ENCODE measurements at regions not wholly inside any gene's neighbourhood (a gene's known extent, or its start where the extent isn't known, plus 50 kb on each side); places are given as distances from the start of the nearest gene placed in this dataset.

DNA sequence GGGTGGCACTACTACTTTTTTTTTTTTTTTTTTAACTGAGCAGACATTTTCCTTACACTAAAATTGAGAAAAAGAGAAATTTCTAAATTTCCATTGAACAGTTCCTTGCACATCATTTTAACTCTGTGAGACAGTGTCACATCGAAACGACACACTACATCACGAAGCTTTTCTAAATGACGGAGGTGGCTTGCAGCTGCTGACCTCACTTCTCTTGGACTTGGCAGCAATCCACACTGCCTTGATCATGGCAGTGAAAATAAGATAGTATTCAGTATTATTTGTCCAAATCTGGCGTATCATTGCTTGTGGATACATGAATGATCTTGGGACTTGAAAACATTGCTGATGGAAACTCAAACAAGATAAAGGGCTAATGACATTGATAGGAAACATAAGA lies 80.3 kb upstream of the CYYR1 start:
- H3K27ac ChIP-seq (ENCODE audit: low read length in 2 of 2), result no peak overlapping the region
- no peaks in the 10 kb centered on the region for H3K9me3 Mint-ChIP-seq (ENCODE audit: insufficient read depth)
- no peak overlapping the region for H3K27ac Mint-ChIP-seq
- no peaks in the 10 kb centered on the region for H3K27me3 ChIP-seq (replicated peaks in 1 of 4; ENCODE audit: control extremely low read depth in 1 of 4, control insufficient read depth in 3 of 4, insufficient read depth in 4 of 4, low read length in 3 of 4)
- no peak for TF ChIP-seq EZH2 (IDR thresholded peaks at IDR 0.05; ENCODE audit: borderline replicate concordance, insufficient read depth, low read depth, low read length, poor library complexity, severe bottlenecking)
- TF ChIP-seq, protein P1, sequence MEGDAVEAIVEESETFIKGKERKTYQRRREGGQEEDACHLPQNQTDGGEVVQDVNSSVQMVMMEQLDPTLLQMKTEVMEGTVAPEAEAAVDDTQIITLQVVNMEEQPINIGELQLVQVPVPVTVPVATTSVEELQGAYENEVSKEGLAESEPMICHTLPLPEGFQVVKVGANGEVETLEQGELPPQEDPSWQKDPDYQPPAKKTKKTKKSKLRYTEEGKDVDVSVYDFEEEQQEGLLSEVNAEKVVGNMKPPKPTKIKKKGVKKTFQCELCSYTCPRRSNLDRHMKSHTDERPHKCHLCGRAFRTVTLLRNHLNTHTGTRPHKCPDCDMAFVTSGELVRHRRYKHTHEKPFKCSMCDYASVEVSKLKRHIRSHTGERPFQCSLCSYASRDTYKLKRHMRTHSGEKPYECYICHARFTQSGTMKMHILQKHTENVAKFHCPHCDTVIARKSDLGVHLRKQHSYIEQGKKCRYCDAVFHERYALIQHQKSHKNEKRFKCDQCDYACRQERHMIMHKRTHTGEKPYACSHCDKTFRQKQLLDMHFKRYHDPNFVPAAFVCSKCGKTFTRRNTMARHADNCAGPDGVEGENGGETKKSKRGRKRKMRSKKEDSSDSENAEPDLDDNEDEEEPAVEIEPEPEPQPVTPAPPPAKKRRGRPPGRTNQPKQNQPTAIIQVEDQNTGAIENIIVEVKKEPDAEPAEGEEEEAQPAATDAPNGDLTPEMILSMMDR (IDR thresholded peaks at IDR 0.05), result no peak
- ChIA-PET POLR2A (no interaction called here), CTCF (no interaction called here)
- H3K9me3 ChIP-seq (ENCODE audit: control extremely low read depth in 1 of 3, control insufficient read depth in 2 of 3, insufficient read depth in 1 of 3, low read length in 2 of 3), result no peaks in the 10 kb centered on the region
- no peak overlapping the region for H3K4me3 Mint-ChIP-seq
- no peaks in the 10 kb centered on the region for H3K4me1 Mint-ChIP-seq
- H2AFZ ChIP-seq (ENCODE audit: insufficient read depth, low read depth, low read length, poor library complexity, severe bottlenecking), result no peak overlapping the region
- no peaks in the 10 kb centered on the region for H3K36me3 ChIP-seq (replicated peaks in 1 of 2; ENCODE audit: control extremely low read depth in 1 of 2, control insufficient read depth in 1 of 2, extremely low read depth in 1 of 2, insufficient read depth in 2 of 2, low read length in 1 of 2)
- H3K9ac ChIP-seq (ENCODE audit: low read length), result no peak overlapping the region
- no peak for ATAC-seq (ENCODE audit: low read depth)
- DNase-seq, result no peak
- no peaks in the 10 kb centered on the region for H3K27me3 Mint-ChIP-seq
- no peak overlapping the region for H3K4me2 ChIP-seq (replicated peaks; ENCODE audit: low read depth, low read length, poor library complexity, severe bottlenecking)
- H4K20me1 ChIP-seq (ENCODE audit: control insufficient read depth, insufficient read depth, low read length, poor library complexity, severe bottlenecking), result no peaks in the 10 kb centered on the region
- no CpG with 5 or more reads among the region's 5 CpGs for WGBS (ENCODE audit: insufficient coverage)
- no peak overlapping the region for H3K4me3 ChIP-seq (ENCODE audit: control extremely low read depth in 1 of 5, extremely low read depth in 1 of 5, insufficient read depth in 1 of 5, low read depth in 2 of 5, low read length in 4 of 5)
- H3K4me1 ChIP-seq (ENCODE audit: control insufficient read depth in 2 of 2, insufficient read depth in 2 of 2, low read length in 2 of 2), result no peaks in the 10 kb centered on the region
- intact Hi-C loops (cut with micrococcal nuclease), result loop anchor here (10.0 kb wide), 1 partner anchor 61 kb away; no protein-coding TSS in a partner anchor
- H3K79me2 ChIP-seq (ENCODE audit: control insufficient read depth, insufficient read depth, low read length), result no peaks in the 10 kb centered on the region

DNA sequence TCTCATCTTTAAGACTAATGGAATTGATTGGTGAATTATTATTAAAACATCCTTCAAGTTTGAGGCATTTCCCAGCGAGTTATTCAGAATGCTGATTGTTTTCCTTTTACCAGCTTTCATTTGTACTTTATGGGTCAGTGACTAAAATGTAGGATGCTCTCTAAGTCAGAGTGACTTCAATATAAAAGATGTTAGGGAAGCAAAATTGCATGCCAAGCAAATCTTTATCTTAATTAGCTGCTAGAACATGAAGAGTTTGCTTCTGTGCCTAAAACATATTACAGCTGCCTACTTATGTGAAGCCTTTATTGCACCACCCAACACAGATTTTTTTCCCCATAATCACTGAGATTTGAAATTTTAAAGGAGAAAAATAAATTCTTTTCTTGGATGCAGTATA lies 79.8 kb upstream of the CYYR1 start:
- H3K4me2 ChIP-seq (replicated peaks; ENCODE audit: low read depth, low read length, poor library complexity, severe bottlenecking), result no peak overlapping the region
- H3K4me3 ChIP-seq (ENCODE audit: control extremely low read depth in 1 of 5, extremely low read depth in 1 of 5, insufficient read depth in 1 of 5, low read depth in 2 of 5, low read length in 4 of 5), result no peak overlapping the region
- ChIA-PET CTCF (no interaction called here), POLR2A (no interaction called here)
- WGBS (ENCODE audit: insufficient coverage), result no CpG with 5 or more reads among the region's 1 CpG
- Mint-ChIP-seq H3K4me1 (no peaks in the 10 kb centered on the region), H3K4me3 (no peak overlapping the region), H3K9me3 (ENCODE audit: insufficient read depth) (no peaks in the 10 kb centered on the region), H3K27ac (no peak overlapping the region), H3K27me3 (no peaks in the 10 kb centered on the region)
- TF ChIP-seq, protein P1 (IDR thresholded peaks at IDR 0.05), result no peak
- no peak for TF ChIP-seq EZH2 (IDR thresholded peaks at IDR 0.05; ENCODE audit: borderline replicate concordance, insufficient read depth, low read depth, low read length, poor library complexity, severe bottlenecking)
- no peaks in the 10 kb centered on the region for H4K20me1 ChIP-seq (ENCODE audit: control insufficient read depth, insufficient read depth, low read length, poor library complexity, severe bottlenecking)
- no peaks in the 10 kb centered on the region for H3K79me2 ChIP-seq (ENCODE audit: control insufficient read depth, insufficient read depth, low read length)
- intact Hi-C loops (cut with micrococcal nuclease), result loop anchor here (10.0 kb wide), 1 partner anchor 62 kb away; no protein-coding TSS in a partner anchor
- no peaks in the 10 kb centered on the region for H3K36me3 ChIP-seq (replicated peaks in 1 of 2; ENCODE audit: control extremely low read depth in 1 of 2, control insufficient read depth in 1 of 2, extremely low read depth in 1 of 2, insufficient read depth in 2 of 2, low read length in 1 of 2)
- H3K27me3 ChIP-seq (replicated peaks in 1 of 4; ENCODE audit: control extremely low read depth in 1 of 4, control insufficient read depth in 3 of 4, insufficient read depth in 4 of 4, low read length in 3 of 4), result no peaks in the 10 kb centered on the region
- no peaks in the 10 kb centered on the region for H3K4me1 ChIP-seq (ENCODE audit: control insufficient read depth in 2 of 2, insufficient read depth in 2 of 2, low read length in 2 of 2)
- DNase-seq (no peak), ATAC-seq (ENCODE audit: low read depth) (no peak)
- no peak overlapping the region for H3K27ac ChIP-seq (ENCODE audit: low read length in 2 of 2)
- no peaks in the 10 kb centered on the region for H3K9me3 ChIP-seq (ENCODE audit: control extremely low read depth in 1 of 3, control insufficient read depth in 2 of 3, insufficient read depth in 1 of 3, low read length in 2 of 3)
- H2AFZ ChIP-seq (ENCODE audit: insufficient read depth, low read depth, low read length, poor library complexity, severe bottlenecking), result no peak overlapping the region
- no peak overlapping the region for H3K9ac ChIP-seq (ENCODE audit: low read length)

Data from B cell (primary cell).